Endothelial cell of umbilical vein (primary cell): ENCODE measurements at regions not wholly inside any gene's neighbourhood (a gene's known extent, or its start where the extent isn't known, plus 50 kb on each side); places are given as distances from the start of the nearest gene placed in this dataset.
A peak's percentile ranks its signal among the peaks of the same experiment; 100 is the strongest.

ENCODE experiments used
- BruUV-seq: library from RNA; stranded (reverse); fragments of 400-500 nt; replicated peaks from 2 replicates; lab custom pipeline; 2021; lab: Mats Ljungman, UMichigan
- CTCF ChIA-PET: fragments of 300-600, 350-600 bp; sonication (Branson Sonifier 250); formaldehyde crosslinking; loops from one replicate; lab custom pipeline; 2021; ENCODE audit warnings: antibody characterized with exemption, inconsistent platforms; lab: Charles Lee
- POLR2A ChIA-PET: fragments of 300-600, 350-600 bp; sonication (Branson Sonifier 250); formaldehyde crosslinking; loops from one replicate; lab custom pipeline; 2021; ENCODE audit warnings: antibody characterized with exemption, inconsistent platforms; lab: Charles Lee
- DNase-seq: peaks from one replicate; pipeline ENCODE4 v3.0.0-alpha.2; 2011; ENCODE audit warnings: low read depth, low spot score
- FAIRE-seq: peaks from 2 replicates; lab custom pipeline; 2011; peaks lifted over from hg19 to GRCh38; lab: Jason Lieb, UNC
- H2AFZ ChIP-seq: 2 replicates; pipeline ENCODE4 v1.6.0; 2012; ENCODE audit warnings: low read depth, low read length, control low read depth, inconsistent platforms
- H3K27ac ChIP-seq: 2 replicates; pipeline ENCODE4 v1.5.1; 2011; ENCODE audit warnings: low read depth, mild to moderate bottlenecking, control low read depth, low read length, moderate library complexity; ENCODE audit not compliant: insufficient read depth
- H3K27me3 ChIP-seq, 2 experiments: 2 replicates each; pipeline versions ENCODE4 v1.6.0 to v1.6.1; 2011; ENCODE audit warnings: low read length in 2 of 2, mixed read lengths in 1 of 2; ENCODE audit not compliant: control insufficient read depth in 2 of 2, insufficient read depth in 2 of 2
- H3K36me3 ChIP-seq, 2 experiments: 2 replicates in 1 of 2; 3 replicates in 1 of 2; pipeline ENCODE4 v1.5.1; 2011; ENCODE audit warnings: low read length in 2 of 2, mild to moderate bottlenecking in 1 of 2, moderate library complexity in 1 of 2; ENCODE audit not compliant: control insufficient read depth in 2 of 2, insufficient read depth in 2 of 2; ENCODE audit errors: extremely low read depth in 1 of 2
- H3K4me1 ChIP-seq: 3 replicates; pipeline ENCODE4 v1.5.1; 2011; ENCODE audit warnings: mild to moderate bottlenecking, low read length; ENCODE audit not compliant: control insufficient read depth, insufficient read depth; ENCODE audit errors: extremely low read depth
- H3K4me2 ChIP-seq: 2 replicates; pipeline ENCODE4 v1.6.1; 2011; ENCODE audit warnings: low read length, control low read depth, mixed read lengths; ENCODE audit not compliant: insufficient read depth
- H3K4me3 ChIP-seq, 3 experiments: fragments of 200-600 bp in 1 of 3; sonication (generic), shearing (Covaris generic) in 1 of 3; replicated peaks in 1 of 3; 2 replicates each; pipeline ENCODE4 v1.5.1; 2011 to 2016; ENCODE audit warnings: control low read depth in 3 of 3, low read length in 3 of 3, mild to moderate bottlenecking in 2 of 3, inconsistent platforms in 1 of 3, low read depth in 1 of 3, moderate library complexity in 1 of 3; ENCODE audit not compliant: insufficient read depth in 1 of 3
- H3K79me2 ChIP-seq: 2 replicates; pipeline ENCODE4 v1.6.0; 2012; ENCODE audit warnings: low read length, inconsistent platforms; ENCODE audit not compliant: control insufficient read depth, insufficient read depth
- H3K9ac ChIP-seq: replicated peaks from 2 replicates; pipeline ENCODE3; 2011; ENCODE audit warnings: low read length, control low read depth; ENCODE audit not compliant: insufficient read depth; ENCODE audit errors: extremely low read depth
- H3K9me1 ChIP-seq: replicated peaks from 3 replicates; pipeline ENCODE4 v1.6.0; 2011; ENCODE audit warnings: mild to moderate bottlenecking, low read length; ENCODE audit not compliant: control insufficient read depth, insufficient read depth; ENCODE audit errors: extremely low read depth
- H3K9me3 ChIP-seq: replicated peaks from 2 replicates; pipeline ENCODE4 v1.5.1; 2012; ENCODE audit warnings: low read length, inconsistent platforms; ENCODE audit not compliant: control insufficient read depth, insufficient read depth
- H4K20me1 ChIP-seq: replicated peaks from 2 replicates; pipeline ENCODE3; 2011; ENCODE audit warnings: mild to moderate bottlenecking, low read length; ENCODE audit not compliant: control insufficient read depth, insufficient read depth; ENCODE audit errors: extremely low read depth
- CTCF ChIP-seq, 2 donors: IDR thresholded peaks; 1 replicate in 1 of 2; 2 replicates in 1 of 2; pipeline ENCODE4 v1.5.1; 2011; ENCODE audit warnings: low read length in 2 of 2, mild to moderate bottlenecking in 2 of 2, moderate library complexity in 2 of 2, control low read depth in 1 of 2, inconsistent platforms in 1 of 2, low read depth in 1 of 2; ENCODE audit not compliant: insufficient read depth in 1 of 2; ENCODE audit errors: extremely low read depth in 1 of 2
- EZH2 ChIP-seq: IDR thresholded peaks from 2 replicates; pipeline ENCODE4 v1.6.1; 2012; ENCODE audit warnings: borderline replicate concordance, low read depth, mild to moderate bottlenecking, moderate library complexity, low read length, inconsistent platforms; ENCODE audit not compliant: severe bottlenecking
- FOS ChIP-seq: IDR thresholded peaks from 2 replicates; pipeline ENCODE4 v1.6.1; 2011; ENCODE audit warnings: mild to moderate bottlenecking, low read length, moderate library complexity, borderline replicate concordance; ENCODE audit not compliant: insufficient read depth
- MYC ChIP-seq: IDR thresholded peaks from one replicate; pipeline ENCODE4 v1.6.1; 2011; ENCODE audit warnings: mild to moderate bottlenecking, low read depth, low read length
- POLR2A ChIP-seq: IDR thresholded peaks from 2 replicates; pipeline ENCODE4 v1.6.1; 2012; ENCODE audit warnings: low read depth, mild to moderate bottlenecking, control low read depth, low read length
- POLR2AphosphoS5 ChIP-seq: IDR thresholded peaks from 2 replicates; pipeline ENCODE4 v1.6.1; 2012; ENCODE audit warnings: low read depth, mild to moderate bottlenecking, control low read depth, low read length, moderate library complexity; ENCODE audit not compliant: insufficient read depth
- dilution Hi-C: fragments of 300-500 bp; cut with MboI; formaldehyde crosslinking; loops from one replicate; pipeline ENCODE4 v1.15.0; 2019; ENCODE audit warnings: low sequenced_read_pairs; ENCODE audit not compliant: extremely low pct_ligation_motif_present
- intact Hi-C: fragments of 100-400 bp; cut with micrococcal nuclease; formaldehyde crosslinking; loops from one replicate; pipeline ENCODE4 v1.10.0; 2022

- intact Hi-C loops, result no loop called here
- no peak overlapping the region for H3K4me3 ChIP-seq
- no peak overlapping the region for H2AFZ ChIP-seq
- ChIA-PET POLR2A (no interaction called here), CTCF (no interaction called here)
- no peak overlapping the region for H3K9ac ChIP-seq
- H3K79me2 ChIP-seq, result no peaks in the 10 kb centered on the region
- H3K4me2 ChIP-seq, result no peak overlapping the region
- dilution Hi-C loops, result no loop called here
- H3K27ac ChIP-seq, result no peak overlapping the region
- no peaks in the 10 kb centered on the region for H3K27me3 ChIP-seq
- H3K9me1 ChIP-seq, result no peaks in the 10 kb centered on the region
- H4K20me1 ChIP-seq, result no peaks in the 10 kb centered on the region
- no peaks in the 10 kb centered on the region for H3K36me3 ChIP-seq
- no peaks in the 10 kb centered on the region for H3K9me3 ChIP-seq
- H3K4me1 ChIP-seq, result peaks cover 11% of the 10 kb centered on the region
- TF ChIP-seq FOS, result no peak
- no peak for TF ChIP-seq POLR2A
- no TSS peak for BruUV-seq
- FAIRE-seq, result no peak
- peak; percentile 10 for DNase-seq
These were observed 120.9 kb upstream of the COL3A1 start for GRCh38 chr2:188853307-188853706.

GRCh38 chr2:188865681-188866080, 108.5 kb upstream of the COL3A1 start:
- no peaks in the 10 kb centered on the region for H3K4me1 ChIP-seq
- BruUV-seq, result no TSS peak
- no peaks in the 10 kb centered on the region for H3K36me3 ChIP-seq
- no peak overlapping the region for H2AFZ ChIP-seq
- no peaks in the 10 kb centered on the region for H3K9me1 ChIP-seq
- H3K79me2 ChIP-seq, result no peaks in the 10 kb centered on the region
- no peaks in the 10 kb centered on the region for H3K9me3 ChIP-seq
- no peak overlapping the region for H3K27ac ChIP-seq
- TF ChIP-seq EZH2 (no peak), CTCF (IDR thresholded peaks at IDR 0.05; ENCODE audit: extremely low read depth in 1 of 2, insufficient read depth in 1 of 2, low read depth in 1 of 2, low read length in 2 of 2) (no peak), POLR2AphosphoS5 (no peak), MYC (no peak)
- H3K4me3 ChIP-seq, result no peak overlapping the region
- H3K9ac ChIP-seq, result no peak overlapping the region
- CTCF ChIA-PET, result interaction anchor here (0.6 kb wide), 1 partner anchor 100 kb away, joined by 5 read pairs; no protein-coding TSS in a partner anchor
- H3K4me2 ChIP-seq, result no peak overlapping the region
- dilution Hi-C loops (no loop called here), intact Hi-C loops (no loop called here)
- H3K27me3 ChIP-seq, result no peaks in the 10 kb centered on the region
- DNase-seq (no peak), FAIRE-seq (no peak)
- POLR2A ChIA-PET, result no interaction called here
- H4K20me1 ChIP-seq, result no peaks in the 10 kb centered on the region
